Effector CD4-positive, alpha-beta T cell (primary cell): ENCODE measurements at regions not wholly inside any gene's neighbourhood (a gene's known extent, or its start where the extent isn't known, plus 50 kb on each side); places are given as distances from the start of the nearest gene placed in this dataset.

Source experiments
- DNase-seq: peaks from one replicate; pipeline ENCODE4 v3.0.0-alpha.2; 2020

DNA sequence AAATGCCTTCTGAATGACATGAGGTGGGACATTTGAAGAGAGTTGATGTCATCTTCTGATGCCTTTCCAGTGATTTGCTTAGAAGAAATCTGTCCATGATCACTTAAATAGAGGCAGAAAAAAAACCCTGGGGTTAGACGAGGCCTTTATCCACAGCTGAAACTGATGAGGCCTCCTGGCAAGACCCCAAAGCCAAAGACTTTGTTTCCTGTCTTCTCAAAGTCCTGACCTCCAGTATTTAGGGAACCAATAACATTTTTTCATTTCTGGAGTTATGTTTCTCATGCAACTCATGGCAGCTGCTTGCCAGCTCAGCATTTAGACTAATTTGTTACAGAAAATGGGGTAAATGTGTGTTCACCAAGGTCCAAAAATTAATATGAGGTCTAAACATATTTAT lies 248.0 kb upstream of the PRDM1 start:
- DNase-seq, result no peak

DNA sequence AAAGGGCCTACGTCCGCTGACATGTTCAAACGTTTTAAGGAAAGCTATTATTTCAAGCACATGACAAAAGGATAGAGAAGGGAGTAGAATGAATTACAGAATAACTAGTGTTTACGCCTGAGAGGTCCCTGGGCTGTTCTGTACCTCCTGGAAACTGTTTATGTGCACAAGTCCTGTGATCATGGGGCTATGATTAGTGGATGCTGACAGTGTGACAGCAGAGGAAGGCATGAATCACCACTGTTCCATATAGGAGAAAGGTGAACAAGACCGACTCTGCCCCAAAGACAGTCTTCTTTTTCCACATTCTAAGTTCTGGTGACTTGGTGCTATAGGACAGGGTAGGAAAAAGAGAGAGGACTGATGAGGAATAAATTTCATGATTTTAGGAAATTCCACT lies 249.2 kb upstream of the PRDM1 start:
- no peak for DNase-seq

DNA sequence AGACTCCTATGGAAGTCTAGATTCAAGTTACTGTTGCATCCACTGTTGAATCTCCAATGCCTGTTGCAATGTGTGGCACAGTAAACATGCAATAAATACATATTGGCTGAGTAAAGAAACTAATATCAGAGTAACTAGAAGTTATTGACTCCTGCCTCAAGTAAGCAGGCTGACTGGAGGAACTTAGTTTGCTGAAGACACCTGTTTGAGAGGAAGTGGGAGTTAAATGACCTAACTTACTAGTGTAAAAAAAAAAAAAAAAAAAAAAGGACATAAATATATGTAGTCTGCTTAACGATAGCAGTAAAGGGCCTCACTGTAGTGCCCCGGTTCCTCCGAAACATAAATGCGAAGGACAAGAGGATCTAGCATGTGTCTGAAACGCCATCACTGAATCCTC lies 249.8 kb upstream of the PRDM1 start:
- DNase-seq, result no peak

DNA sequence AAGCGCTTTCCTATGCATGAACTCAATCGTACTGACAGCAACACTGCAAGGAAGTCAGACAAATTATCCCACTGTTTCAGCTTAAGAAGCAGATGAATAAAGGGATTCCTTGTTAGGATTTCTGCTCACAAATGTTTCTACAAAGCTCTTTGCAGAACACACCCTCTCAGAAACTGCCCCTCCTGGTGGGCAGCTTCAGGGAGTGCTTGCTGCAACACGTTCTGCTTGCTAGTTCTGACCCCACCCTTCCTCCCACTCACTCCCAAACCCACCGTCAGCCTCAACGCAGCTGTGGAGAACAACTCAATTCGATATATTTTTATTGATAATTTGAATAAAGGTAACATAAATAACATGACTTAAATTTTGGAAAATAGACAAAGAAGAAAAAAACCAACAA lies 250.8 kb upstream of the PRDM1 start:
- no peak for DNase-seq

DNA sequence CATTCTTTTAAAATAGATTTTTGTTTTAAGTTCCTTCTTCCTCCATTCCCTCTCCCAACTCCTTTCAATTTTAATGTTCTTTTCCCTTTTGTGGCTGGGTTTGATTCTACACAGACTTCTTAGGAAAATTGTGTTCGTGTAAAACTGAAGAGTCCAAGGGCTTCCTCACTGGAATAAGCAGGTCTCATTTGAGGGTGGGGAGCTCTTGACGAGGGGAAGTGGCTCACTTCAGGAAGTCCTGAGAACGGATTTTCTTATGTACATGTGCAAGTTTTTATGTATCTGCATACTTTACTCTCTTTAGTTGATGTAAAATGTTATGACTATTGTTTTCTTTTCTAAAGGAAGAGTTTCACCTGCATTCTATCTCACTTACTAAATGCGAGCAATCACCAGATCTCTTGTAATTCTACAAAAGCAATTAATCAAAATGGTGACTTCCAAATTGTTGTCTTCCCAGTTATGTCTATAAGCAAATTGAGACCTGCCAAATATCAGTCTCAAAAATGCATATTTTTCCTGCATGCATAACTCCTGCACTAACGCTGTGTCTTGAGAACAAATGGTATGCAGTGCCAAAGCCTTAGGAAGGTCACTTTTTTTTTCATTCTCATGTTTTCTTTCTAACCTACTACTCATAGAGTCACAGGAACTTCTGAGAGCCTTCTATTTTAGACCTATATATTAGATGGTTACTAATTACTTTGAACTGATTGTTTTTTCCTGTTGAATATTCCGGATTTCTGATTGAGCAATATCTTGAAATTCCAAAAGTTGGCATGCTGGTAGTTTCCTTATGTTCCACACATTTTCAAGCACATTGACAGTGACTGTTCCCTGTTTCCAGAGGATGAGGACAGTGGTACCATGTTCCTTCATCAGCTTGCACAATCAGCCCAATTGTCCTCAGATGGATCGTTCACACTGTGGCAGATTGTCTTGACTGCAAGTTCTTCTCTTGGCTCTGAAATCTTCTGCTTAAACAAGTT lies 251.9 kb upstream of the PRDM1 start:
- no peak for DNase-seq

DNA sequence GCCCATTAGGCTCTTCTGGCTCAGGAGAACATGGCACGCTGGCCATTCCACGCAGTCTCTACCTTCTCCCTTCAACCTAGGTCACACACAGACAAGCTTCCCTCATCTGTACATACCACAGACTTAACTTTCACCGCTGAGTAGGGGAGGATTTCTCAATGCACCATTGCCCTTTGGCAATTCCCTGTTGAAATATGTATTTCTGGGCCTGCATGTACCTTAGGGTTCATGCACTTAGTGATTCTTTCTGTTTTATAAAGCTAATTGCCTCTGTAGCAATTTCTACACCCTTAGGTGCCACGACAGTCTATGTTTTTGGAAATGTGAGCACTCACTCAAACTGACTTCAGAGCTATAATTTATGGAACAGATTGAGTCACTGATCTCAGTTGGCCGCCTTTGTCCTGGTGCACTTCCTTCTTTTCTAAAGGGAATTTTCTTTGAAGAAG lies 253.8 kb upstream of the PRDM1 start:
- DNase-seq, result no peak

DNA sequence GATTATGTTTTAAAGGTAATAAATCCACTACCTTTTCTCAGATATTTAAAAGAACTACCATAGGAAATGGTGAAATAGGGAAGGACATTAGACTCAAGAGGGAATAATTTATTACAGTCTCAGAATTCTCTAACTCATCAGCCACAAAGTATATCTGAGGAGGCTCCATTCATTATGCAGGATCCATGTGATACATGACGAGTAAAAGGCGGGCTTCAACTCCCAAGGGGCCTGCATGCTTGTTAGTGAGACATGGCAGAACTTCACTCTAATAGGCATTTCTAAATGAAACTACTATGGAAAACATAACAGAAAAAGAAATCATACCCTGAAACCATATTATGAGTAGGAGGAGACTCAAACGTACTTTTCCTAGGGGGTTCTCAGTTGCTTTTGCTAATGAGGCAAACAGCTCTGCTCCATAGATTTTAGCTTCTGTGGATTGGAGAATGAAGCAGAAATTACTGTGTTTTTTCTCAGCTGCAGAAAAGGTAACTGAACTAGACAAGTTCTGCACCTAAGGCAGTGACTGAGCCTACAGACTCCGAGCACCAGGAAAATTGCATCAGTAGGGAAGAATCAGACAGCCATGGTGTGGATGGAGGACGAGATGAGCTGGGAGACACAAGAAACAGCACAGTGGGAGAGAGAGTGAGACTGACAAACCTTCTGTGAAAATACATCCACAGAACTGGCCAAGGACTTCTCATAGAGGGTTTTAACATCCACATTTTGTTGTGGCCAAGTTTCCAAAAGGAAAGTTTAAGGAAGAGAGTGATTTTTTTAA lies 254.6 kb upstream of the PRDM1 start:
- DNase-seq, result no peak

DNA sequence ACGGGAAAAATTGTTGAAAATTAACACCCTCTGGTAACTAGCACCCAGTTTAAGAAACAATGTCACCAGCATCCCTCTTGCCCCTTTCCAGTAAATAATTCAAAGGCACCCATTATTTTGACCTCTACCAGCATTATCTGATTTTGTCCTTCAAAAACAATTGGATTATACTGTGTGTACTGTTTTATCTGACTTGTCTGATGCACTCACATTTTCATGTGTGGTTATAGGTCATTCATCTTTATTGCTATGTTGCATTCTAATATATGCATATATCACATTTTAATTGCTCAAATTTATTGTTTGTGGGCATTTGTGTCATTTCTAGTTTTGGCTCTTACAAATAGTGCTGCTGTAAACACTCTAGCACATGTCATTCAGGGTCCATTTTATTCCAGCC lies 260.9 kb upstream of the PRDM1 start:
- DNase-seq, result no peak

DNA sequence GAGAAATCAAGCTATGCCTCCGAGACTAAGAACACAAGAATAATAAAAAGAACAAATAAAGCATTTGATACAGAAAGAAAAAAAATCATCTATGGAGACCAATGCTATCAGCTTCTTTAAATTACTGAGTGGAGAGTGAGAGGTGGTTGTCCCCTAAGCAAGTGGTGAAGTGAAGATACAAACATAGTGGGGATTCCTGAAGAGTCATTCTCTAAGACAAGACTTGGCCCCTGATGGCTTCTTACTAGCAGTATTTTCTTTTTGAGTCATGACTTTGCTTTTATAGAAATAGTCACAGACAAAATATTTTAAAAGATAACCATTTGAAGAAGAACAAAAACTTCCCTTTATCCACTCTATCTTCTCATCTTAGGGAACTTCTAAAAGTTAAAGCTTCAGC lies 261.4 kb upstream of the PRDM1 start:
- DNase-seq, result no peak

DNA sequence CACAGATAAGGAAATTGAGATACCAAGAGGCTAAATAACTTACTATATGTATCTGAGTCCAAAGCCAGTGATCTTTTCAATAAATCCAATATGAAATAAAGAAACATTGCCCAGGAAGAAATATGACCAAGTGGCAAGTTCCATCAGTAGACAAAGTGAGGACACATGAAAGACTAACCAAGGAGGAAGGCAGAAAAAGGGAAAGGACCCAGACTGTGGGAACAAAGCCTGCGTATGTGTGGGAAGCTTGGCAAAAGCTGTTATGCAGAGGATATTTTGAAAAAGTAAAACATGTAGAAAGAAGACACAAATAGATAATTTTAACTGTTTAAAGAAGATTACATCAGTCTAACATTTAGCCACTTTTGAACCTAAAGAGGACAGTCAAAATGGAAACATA lies 264.4 kb upstream of the PRDM1 start:
- DNase-seq, result no peak

DNA sequence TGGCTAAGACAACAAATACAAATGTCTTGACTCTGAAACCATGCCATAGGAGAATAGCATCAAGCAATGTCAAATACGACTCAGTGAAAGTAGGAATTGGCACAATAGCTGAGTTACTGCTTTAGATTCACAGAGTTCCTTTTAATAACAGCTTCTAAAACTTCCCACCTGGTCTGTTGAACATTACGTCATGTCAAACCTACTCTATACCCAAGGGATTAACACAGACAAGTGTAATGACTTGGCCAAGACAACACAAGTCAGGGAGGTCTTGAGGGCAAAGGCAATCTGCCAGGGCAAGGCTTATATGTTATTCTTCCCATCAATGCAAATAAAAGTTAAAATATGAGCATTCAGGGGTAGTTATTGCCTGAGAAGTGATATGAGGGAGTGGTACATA lies 265.1 kb upstream of the PRDM1 start:
- no peak for DNase-seq

DNA sequence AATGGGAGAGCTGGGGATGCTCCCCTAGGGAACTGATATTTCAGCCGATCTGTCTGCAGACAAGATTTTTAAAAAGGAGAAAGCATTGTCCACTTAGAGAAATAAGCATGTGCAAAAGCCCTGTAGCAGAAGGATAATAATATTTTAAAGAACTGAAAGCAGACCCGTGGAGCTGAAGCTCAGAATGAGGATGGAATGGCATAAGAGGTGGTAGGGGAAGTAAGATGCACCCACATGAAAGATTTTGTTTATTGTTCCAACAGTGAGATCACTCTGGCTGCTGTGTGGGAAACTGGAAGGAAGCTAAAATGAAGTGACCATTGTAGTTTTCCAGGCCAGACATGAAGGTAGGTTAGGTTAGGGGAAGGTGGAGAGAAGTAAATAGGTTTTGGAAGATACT lies 266.4 kb upstream of the PRDM1 start:
- DNase-seq, result no peak

DNA sequence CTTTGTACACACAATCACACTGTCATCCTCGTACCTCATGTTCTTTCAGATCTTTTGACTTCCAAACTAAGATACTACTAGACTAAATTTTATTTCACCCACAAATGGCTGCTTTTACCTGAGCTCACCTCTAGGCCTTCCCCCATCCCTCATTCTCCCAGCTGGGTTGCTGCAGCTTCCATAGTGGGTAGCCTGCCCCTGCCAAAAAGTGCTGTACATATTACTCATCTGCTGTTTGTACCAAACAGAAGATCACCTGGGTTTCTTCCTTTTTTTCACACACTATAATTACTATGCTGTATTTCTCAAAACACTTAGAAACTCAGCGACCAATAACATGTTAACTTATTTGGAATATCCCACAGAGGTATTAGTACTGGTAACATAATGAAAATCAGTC lies 267.6 kb upstream of the PRDM1 start:
- no peak for DNase-seq

DNA sequence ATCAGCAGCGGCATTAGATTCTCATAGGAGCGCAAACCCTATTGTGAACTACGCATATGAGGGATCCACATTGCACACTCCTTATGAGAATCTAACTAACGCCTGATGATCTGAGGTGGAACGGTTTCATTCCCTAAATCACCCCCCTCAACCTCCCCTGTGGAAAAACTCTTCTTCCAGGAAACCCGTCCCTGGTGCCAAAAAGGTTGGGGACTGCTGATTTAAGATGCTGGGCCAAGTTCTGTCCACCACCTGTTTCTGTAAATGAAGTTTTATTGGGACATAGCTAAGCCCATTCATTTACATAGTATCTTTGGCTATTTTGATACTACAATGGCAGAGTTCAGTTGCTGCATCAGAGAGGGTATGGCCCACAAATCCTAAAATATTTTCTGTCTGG lies 268.2 kb upstream of the PRDM1 start:
- no peak for DNase-seq

DNA sequence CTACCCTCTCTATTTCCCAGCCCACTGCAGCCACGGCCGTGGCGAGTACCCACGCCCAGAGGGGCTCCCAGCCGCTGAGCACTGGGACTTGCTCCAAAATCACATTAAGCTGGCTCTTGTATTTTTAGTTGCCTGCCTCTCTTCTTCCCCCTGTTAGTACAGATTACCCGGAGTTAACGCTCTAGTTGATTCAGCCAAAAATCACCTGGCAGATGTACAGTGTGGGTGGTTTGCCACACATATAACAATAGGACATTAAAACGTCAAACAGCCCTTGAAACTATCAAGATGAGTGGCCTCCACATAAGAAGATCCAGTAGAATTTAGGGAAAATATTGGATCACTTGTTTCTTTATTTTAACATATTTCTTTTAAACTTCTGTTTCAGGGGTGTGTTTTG lies 268.8 kb upstream of the PRDM1 start:
- DNase-seq, result no peak

DNA sequence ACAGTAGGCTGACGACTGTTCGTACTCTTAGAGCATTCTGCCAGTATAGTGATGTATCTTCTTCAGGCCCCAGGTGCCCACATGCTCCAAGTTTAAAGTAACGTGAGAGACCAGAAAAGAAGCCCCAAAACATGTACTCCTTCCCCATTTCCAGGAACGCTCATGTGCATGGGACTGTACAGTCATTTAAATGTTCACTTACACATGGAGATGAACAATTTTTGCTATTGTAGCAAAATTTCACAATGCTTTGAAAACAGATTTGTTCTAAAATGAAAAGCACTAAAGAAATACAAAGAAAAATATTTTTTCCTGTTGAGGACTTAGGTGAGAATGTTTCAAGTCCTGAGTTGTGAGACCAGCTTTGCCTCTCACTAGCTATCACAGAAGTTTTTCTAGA lies 269.3 kb upstream of the PRDM1 start:
- no peak for DNase-seq

DNA sequence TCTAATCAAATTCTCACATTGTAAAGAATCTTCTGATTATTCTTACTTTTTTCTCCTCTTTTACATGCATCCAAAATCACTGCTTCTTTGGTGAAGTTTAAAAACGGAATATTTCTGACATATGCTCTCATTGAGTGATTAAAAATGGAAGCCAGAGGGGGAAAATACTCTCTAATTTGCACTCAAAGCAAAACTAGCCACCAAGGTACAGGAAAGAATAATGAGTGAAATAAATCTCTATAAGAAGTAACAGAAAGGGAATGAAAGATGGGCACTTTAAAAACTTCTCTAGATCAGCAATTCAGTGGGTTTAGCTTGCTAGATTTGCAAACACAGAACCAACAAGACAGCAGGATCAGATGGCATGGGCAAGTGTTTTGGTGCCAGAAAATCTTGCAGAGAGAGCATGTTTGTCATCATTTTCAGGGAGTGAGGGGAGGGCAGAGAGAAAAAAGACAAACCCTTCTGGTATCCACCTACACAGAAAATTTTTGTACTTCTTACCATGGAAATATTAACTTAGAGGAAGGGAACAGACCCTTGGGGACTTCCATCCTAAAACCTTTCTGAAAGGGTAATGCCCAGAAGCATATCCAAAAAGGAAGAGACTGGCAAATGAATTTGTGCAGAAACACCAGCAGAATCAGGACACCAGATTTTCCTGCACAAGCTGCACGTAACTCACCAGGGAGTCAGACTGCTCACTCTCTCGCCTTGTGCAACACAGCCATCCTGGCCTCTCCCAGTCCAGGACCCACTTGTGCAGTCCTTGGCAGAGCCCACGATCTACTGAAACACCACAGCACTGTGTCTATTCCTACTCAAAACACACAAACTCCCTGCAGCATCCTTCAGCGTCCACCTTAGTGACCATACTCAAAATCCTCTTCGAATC lies 270.2 kb upstream of the PRDM1 start:
- DNase-seq, result no peak

DNA sequence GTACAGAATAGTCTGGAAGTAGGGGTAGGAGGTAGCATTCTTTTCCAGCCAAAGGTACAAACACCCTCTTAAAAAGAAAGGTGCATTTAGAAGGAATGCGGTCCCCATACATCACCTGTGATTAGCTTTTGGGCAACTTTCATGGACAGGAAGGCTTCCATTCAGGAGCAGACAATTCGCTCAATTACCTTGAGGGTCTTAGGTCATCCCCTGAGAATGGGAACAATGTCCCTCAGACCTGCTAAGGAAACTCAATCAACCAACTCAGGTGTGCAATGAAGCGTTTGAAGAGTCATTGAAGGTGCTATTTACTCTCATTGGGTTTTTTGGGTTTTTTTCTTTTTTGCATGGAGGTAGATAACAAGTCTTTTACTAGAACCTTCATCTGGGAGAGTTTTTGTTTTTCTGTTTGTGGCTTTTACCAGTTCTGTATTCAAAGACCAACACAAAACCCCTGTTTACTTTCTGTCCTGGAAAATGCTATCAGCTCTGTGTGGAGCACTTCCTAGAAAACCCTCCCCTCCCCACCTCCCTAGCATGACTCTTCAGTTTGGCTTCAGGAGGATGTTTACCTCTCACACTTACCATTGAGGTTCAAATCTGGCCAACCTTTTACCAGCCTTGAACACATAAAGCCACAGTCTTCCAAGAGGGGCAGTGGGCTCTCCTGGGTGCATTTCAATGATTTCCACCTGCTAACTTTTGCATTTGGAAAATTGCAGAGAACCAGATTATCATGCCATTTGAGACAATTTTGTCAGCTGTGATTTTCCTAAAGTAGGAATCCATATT lies 271.2 kb upstream of the PRDM1 start:
- DNase-seq, result no peak

DNA sequence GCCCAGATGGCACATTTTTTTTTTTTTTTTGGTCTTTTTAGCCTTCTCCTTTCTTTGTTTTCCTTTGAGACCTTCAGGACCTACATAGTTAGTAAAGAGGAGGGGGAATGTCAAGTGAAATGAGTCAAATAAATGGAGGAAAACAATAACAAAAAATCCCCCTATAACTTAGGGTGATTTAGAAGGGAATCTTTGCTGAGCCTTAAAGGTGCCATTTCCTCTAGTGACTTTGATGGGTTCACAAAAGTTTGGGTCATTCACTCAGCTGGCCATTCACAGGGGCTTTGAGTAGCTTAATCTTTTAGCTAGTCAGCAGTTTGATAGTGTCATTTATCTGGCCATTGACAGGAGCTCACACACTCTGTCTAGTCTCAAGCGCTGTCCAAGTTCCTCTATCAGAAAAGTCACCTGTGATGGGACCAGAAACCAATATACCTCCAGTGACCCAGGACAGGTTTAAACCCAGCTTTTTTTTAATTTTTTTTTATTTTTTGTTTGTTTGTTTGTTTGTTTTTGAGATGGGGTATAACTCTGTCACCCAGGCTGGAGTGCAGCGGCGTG lies 275.1 kb upstream of the PRDM1 start:
- DNase-seq, result no peak

DNA sequence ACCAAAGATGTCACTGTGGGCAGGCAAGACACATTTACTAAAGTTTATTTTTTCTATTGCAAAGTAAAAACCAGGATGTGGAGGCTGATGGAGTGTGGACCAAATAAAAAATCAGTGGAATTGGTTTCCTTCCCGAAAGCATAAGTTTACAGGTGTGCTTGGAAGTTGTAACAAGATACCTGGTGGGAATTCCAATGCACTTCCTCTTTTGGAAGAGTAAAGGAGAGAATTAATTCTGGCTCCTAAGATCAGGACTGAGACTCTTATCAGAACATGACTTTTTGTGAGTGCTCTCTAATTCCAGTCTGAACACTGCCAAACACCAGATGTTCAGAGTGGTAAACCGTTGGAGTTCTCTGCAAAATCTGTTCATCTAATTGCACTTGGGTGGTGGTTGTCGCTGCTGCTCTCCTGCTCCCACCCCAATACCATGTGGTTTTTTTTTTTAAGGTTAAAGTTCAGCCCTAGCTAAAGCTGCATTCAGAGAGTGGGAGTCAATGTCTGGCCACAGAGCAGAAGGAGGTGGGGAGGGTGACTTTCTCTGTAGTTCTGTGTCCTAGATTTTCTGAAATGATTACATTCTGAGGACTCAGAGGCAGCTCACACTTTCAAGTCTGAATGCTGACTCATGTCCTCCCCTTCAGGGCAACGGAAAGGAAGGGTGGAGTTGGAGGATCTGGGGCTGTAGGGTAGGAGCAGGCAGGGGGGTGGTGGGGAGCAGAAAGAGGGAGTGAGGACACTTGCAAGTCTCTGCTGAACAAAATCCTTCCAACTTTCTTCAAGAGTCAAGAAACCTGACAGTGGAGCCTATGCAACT lies 275.8 kb upstream of the PRDM1 start:
- no peak for DNase-seq

DNA sequence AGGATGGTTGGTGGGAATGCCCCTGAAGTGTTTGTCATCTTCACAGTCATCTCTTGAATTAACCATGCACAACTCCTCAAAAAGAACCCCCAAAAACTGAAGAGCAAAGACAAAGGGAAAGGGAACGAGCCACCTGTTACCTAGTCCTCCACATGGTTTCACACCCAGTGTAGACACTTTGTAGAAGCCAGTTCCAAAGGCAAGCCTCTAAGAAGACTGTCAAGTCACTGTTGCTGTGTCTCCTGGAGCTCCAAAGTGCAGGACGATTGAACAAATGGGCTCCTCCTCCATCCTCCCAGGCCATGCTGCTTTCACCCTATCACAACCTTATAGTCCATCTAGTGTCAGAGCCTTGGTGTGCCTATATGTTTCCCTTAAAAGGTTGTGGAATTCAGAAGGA lies 277.6 kb upstream of the PRDM1 start:
- DNase-seq, result no peak
